Left lobe of liver (tissue), 2 donors: ENCODE measurements at regions not wholly inside any gene's neighbourhood (a gene's known extent, or its start where the extent isn't known, plus 50 kb on each side); places are given as distances from the start of the nearest gene placed in this dataset.

Experiments
- ATAC-seq: fragments of 200-7000 bp; cut with Tn5 transposase; one replicate; pipeline ENCODE4 v1.9.1; 2020; ENCODE audit warnings: mild to moderate bottlenecking, moderate library complexity
- DNase-seq: peaks from one replicate; pipeline ENCODE4 v3.0.0-alpha.2; 2020; ENCODE audit warnings: low spot score
- donor health status: DM: no; HTN: no; CAD: no; lungs with moderate emphysema.
- donor health status: DM: no; HTN: yes; CAD: no.

DNA sequence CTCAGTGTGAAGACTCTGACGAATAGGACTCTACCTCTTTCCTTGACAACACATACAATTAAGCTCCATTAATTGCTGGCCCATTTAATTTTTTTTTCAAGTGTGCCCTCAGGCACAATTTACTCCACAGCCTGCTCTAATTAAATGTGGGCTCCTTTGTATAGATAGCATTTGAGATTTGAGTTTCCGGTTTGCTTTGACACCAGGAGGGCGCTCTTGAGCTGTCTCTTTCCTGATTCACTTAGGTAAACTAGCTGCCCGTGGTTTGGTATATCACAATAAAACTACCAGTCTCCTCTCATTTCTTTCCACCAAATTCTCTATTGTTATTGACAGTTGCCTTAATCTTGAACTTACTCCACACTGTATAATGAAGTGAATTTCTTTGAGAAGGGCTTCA is 666.0 kb downstream of the DSC3 start:
- no peak for DNase-seq

DNA sequence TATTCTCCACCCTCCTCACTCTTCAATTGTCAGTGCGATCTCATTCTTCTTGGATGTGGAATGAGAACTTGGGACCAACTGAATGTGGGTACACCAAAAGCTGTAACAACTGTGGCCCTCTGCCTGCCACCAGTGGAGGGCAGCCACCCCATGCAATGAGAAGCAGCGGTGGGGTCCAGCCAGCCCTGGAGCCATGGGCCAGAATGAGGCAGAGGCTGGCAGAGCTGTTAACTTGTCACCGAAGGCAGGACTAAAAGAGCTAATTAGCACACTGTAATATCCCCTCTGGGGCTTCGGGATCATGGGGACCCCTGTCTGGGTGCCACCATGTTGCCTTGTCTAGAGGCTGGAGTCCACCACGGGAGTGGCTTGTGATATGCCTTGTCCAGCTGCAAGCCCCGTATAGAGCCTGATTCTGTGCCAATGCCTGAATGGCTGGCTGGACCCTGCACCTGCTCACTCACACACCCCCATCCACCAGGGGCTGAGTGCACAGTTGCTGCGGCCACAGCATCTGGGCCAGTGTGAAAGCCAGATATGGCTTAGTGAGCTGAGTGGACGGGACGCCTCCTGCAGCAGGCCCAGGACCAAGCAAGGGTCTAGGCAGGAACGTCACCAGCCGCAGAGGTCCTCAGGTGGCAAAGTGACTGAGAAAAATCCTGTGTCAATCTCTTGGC is 680.5 kb downstream of the DSC3 start:
- ATAC-seq (no peak), DNase-seq (no peak)

More for the DNA sequence above, 666.0 kb downstream of the DSC3 start:
- ATAC-seq: no peak

DNA sequence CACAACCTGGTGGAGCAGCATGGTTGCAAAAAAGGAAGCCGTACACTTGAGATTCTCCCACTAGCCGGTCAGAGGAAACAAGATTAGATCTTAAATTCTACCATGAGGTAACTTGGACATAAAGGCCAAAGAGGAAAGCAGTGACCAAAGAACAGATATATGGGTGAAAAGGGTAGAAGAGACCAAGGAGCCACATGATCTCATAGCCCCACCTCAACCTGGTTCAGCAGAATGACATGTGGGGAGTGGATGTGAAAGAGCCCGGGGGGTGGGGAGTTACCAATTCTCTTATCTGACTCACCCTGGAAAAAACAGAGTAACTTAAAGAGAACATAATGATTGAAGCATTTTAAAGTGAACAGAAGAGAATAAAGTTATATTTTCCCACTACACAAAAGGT is 683.0 kb downstream of the DSC3 start:
- ATAC-seq (no peak), DNase-seq (no peak)

DNA sequence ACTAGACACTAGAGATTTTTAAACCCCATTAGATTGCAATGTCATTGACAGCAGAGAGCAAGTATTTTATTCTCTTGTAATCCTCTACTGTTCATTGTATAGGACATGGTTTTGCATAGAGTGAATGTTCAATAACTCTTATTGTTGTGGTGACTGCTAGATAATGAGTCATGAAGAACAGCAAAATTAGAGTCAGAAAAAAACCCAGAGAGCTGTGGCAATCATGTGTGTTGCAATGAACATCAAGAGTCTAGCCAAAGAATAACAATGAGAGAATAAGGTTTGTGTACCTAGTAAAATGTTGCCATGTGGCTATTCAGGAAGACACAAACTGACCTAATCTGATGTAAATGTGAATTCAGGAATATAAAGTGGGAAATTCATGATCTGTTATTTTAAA is 684.0 kb downstream of the DSC3 start:
- DNase-seq (no peak), ATAC-seq (no peak)

DNA sequence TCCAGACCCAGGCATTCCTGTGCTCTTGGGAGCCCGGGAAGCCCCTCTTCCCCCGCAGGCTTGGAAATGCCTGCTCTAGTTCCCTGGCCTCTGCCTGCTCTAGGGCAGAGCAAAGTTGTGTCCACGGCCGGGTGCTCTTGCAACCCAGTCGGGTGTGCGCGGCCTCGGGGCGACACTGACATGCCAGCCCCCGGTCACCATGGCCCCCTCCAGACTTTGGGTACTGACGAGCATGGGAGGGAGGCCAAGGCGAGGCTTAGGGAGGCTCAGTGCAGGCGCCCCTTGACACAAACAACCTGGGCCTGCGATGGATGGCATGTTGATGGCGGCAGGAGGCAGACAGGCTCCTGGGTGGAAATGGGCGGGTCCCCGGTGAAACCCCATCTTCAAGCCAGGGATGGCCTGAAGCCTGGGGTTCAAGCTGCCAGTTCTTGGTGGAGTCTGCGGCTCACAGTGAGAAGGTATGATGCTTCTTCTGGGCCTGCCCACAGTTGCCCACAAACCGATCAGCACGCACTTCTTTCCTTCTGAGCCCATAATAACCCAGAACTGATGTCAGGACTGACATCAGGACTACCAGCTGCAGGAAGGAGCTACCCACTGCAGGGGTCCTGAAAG is 689.9 kb downstream of the DSC3 start:
- no peak for ATAC-seq

DNA sequence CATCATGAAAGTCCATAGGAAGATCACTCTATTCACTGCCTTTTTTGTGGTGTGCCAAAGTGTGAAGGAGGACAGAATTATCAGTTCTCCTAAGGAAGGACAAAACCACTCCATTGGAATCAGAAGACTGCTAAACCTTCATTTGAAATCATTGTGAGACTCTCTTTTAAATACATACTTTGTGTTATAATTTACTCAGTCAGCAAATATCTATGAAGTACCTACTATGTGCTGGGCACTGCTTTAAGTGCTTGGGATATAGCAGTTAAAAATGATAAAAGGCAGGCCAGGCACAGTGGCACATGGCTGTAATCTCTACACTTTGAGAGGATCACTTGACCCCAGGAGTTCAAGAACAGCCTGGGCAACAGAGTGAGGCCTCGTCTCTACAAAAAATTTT is 692.3 kb downstream of the DSC3 start:
- no peak for DNase-seq
- ATAC-seq: no peak

More for the DNA sequence above, 689.9 kb downstream of the DSC3 start:
- DNase-seq: no peak

DNA sequence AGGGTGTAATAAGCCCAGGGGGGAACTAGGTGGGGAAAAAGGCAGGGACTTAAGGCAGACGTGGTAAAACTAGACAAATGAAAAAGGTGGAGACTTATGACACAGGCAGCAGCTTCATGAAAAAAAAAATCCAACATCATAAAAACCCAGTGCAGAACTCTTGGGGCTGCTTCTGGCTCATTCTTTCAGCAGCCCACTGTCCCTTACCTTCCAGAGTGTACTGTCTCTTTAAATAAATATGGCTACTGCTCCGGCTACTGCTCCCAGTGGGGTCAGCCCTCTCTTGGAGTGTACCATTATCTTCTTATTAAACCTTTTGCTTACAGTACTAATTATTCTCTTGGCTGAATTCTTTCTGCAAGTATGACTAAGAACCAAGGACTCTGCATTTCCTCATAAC is 699.5 kb downstream of the DSC3 start:
- ATAC-seq: no peak

DNA sequence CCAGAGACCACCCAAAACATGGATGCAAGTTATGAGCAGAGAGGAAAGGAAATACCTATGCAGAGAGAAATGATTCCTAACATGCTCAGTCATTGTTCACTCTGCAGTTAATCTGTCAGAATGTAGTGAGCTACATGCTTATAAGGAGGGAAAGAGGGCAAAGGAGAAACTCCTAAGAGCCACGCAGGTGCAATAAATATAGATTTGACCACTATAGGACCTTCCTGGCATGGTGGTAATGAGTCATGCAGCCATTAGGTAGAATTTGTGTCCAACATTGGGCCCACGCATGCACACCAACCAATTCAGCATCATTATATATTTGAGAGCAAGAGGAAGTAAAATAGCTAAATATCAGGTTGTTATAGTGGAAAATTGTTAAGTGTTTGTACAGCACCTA is 699.9 kb downstream of the DSC3 start:
- no peak for DNase-seq
- no peak for ATAC-seq

More for the DNA sequence above, 699.5 kb downstream of the DSC3 start:
- DNase-seq: no peak

DNA sequence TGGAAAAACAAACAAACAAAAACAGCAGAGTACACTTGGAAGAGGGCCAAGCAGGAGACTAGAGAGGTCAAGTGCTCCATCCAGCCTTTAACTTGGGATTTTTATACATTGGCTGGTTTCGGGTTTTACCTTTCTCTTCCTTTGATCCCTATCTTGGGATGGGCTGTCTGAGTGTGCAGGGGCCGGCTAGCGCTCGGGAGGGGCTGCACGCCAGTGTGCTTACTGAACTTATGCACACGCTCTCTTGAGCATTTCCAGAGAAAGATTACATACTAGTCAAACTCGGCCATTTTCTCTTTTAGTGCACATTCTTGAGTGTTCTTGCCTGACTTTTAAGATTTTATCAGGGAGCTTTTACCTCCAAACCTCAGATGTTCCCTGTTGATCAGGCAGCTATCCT is 707.8 kb downstream of the DSC3 start:
- DNase-seq: no peak
- no peak for ATAC-seq

DNA sequence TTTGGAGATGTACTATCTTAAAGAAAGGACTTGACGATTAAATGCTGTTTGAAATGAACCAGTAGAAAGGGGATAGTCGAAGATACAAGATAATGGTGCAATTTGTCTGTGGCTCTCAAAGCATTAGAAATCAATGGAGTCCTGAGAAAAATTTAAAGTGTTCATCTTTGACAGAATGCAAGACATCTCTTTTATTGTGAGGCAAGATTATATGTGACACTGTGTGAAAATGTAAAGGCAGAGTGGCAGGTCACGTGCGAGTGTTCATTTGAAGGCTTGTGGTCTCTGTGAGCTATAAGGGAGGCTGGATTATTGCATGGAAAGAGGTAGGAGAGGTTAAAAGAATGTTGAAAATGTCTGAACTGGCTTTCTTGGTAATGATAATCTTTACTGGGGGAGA is 709.2 kb downstream of the DSC3 start:
- DNase-seq (no peak), ATAC-seq (no peak)

DNA sequence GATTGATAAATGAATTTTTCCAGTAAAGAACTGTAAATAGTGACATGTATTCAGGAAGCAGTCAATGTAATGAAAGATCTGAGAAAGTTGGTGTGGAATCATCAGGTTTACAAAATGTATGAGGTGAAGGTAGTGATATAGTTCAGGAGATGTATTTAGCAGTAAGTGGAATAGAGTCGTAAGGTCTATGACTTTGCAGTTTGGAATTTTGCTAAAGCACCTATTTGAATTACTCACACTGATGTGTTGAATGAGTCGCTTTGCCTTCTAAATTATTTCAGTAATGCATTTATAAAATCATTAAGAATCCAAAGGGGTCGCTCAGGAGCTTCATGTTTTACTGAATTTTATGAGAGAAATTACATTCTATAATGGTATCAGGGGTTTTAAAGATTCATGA is 713.7 kb downstream of the DSC3 start:
- DNase-seq: no peak
- no peak for ATAC-seq

DNA sequence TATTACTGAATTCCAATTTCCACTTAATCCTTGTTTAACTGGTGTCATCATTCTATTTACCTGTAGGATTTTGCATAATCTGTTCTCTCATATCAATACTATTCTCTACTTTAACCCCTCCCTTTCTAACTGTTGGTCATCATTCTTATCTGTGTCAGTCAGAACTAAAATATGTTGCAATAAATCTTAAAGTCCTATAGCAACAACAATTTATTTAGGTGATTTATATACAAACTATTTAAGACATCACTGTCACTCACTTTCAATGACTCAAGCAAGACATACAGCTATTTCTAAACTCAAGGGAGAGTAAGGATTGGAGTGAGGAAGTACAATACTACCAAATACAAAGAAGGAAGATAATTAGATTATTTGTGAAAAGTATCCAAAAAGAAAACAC is 740.4 kb downstream of the DSC3 start:
- no peak for ATAC-seq
- no peak for DNase-seq

DNA sequence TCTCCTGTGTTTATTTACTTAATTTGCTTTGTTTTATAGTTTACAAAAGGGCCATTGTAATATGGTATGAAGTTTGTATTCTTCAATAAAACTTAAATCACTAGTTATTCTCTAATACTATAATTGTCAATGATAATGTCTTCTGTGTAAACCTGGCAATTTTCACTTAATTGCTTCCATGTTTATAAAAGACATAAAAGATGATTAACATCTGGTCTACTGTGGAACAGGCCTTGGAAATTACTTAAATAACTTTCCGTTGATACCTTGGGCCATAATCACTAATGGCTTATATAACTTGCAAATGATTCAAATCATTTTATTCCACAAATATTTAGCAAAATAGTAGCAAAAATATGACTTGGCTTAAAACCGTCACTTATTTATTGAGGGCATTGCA is 743.8 kb downstream of the DSC3 start:
- DNase-seq (no peak), ATAC-seq (no peak)

DNA sequence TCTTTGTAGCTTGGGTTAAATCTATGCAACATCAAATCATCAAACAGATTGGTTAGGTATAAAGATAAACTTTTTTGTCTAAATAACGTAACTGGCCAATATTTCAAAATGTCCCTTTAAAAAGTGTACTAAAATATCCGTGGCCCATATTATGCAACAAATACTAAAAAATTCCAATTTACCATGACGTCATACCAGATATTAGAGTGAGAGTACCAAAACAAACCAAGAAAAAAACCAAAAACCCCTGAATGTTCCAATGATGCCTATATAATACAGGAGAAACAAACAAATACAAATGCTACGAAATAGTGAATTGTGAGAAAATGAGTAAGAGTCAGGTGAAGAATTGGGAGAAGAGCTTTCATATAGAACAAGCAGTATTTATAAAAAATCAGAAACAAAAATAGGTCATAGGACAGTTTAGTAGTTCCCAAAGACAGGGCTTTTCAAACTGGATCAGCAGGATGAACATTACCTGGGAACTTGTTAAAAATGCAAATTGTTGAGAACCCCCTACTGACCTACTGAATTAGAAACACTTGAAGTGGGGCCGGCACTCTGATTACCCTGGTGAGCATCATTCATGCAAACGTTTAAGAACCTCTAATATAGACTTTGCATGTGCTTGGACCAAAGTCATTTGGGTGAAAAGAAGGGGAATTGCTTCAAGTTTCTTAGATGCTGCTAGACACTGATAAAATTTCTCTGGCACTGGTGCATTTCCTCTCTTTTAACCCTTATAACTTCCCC is 753.7 kb downstream of the DSC3 start:
- no peak for ATAC-seq
- no peak for DNase-seq

DNA sequence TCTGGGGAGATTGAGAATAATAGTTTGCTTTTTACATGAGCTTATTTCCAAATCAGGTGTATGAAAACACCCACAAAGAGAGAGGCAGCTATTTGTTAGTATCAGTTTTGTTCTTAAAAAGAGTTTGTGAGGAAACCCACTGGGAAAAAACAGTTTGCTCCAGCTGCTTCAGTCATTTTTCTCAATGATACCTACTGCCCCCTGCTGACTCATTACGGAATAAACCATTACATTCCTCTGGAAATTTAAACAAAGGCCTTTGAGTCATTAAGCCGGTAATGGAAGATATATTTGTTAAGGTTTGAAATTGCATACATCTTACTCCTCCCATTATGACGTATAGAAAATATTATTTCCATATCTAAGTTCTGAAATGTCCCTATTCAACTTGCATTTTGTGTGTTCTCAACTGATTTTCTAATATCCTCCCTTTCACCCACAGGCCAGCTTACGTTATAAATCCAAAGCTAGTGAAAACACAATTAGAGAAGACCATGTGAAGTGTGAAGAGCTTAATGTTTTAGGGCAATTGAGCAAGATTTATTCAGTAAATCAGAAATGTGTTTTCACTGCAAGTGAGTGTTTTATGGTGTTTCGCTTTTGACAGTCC is 761.6 kb downstream of the DSC3 start:
- DNase-seq (no peak), ATAC-seq (peak; percentile 71)

DNA sequence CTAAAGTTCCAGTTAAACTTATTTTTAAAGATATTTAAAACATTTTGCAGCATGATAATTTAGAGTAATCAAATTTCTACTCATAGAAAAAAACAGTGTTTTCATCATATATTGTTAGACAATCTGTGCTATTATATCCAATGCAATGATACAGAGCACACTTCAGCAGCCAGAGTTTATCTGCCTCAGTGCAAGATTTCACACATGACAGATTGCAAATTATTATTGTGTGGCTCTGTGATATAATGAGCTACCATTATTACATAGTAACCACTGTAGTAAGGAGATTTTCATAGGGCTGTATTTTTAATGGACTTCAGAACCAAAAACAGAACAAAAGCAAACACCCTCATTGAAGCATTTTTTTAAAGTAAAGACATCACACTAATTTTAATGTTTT is 762.4 kb downstream of the DSC3 start:
- ATAC-seq: no peak

DNA sequence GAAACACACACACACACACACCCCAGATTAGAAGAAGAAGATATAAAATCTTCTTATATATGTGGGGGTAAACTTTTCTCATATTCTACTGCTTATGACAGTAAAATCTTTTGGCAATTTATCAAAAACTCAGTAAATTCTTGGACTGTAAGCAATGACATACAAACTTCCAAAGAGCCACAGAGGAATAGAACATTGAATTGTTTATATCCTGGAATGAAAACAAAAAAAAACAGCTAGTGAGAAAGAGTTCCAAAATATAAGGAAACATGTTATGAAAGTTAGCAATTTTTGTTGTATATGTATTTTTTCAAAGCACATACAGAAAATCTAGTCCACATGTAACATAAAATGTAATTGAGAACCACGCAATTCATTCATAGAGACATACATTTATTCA is 764.9 kb downstream of the DSC3 start:
- DNase-seq: no peak
- ATAC-seq: no peak

More for the DNA sequence above, 762.4 kb downstream of the DSC3 start:
- DNase-seq: no peak

DNA sequence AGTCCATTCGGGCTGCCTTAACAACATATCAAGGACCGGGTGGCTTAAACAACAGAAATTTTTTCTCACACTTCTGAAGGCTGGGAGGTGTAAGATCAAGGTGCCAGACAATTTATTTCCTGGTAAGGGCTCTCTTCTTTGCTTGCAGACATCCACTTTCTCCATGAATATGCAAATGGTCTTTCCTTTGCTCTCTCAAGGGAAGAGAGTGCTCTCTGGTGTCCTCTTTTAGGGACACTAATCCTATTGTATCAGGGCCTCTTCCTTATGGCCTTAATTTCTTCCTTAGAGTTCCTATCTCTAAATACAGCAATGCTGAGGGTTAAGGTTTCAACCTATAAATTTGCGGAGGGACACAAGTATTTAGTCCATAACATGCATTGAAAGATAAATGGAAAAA is 770.8 kb downstream of the DSC3 start:
- no peak for ATAC-seq
- DNase-seq: no peak

DNA sequence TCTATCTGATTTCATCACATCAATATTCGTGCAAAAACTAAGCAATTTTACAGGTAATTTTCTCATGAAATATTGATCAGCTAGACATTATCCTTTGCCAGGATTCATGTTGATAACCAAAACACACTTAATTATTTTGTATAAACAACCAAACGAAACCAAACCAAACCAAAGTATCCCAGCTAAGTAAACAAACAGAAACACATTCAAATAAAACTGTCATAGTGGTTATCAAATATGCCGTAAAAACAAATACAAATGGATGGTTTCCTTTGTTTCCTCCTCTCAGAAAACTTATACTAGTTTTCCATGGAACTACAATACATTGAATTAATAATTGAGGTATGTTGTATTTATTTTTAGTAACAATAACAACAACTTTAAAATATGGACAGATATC is 777.4 kb downstream of the DSC3 start:
- ATAC-seq (no peak), DNase-seq (no peak)

DNA sequence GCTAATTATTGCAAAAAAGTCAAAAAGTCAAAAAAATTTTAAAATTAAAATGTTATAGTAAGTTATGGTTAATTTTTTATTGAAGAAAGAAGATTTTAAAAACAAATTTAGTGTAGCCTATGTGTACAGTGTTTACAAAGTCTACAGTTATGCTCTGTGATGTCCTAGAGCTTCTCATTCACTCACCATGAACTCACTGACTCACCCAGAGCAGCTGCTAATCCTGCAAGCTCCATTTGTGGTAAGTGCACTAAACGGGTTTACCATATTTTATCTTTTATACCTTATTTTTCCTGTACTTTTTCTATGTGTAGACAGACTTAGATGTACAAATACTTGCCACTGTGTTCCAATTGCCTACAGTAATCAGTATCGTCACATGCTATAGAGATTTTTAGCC is 788.2 kb downstream of the DSC3 start:
- DNase-seq (no peak), ATAC-seq (no peak)

DNA sequence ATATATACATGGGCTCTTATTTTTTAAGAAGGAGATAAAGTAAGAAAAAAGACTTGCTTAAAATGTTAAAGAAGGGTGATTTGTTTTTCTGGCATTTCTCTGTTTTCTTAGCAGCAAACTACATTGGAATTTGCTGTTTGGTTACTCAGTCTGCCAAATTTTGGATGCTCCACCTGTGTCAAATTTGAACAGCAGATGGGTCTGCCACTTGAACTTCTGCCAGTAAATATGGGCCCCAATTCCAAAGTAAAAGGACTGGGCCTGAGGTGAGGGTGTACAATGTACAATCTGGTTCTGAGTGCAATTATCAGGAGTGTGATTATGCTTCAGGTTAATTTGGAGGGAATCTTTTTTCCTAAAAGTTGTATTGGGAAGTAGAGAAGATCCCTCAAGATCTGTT is 794.5 kb downstream of the DSC3 start:
- ATAC-seq: no peak
- no peak for DNase-seq
